Endothelial cell of umbilical vein (primary cell): ENCODE measurements at regions not wholly inside any gene's neighbourhood (a gene's known extent, or its start where the extent isn't known, plus 50 kb on each side); places are given as distances from the start of the nearest gene placed in this dataset.

ENCODE experiments used
- EZH2 ChIP-seq: IDR thresholded peaks from 2 replicates; pipeline ENCODE4 v1.6.1; 2012; ENCODE audit warnings: borderline replicate concordance, low read depth, mild to moderate bottlenecking, moderate library complexity, low read length, inconsistent platforms; ENCODE audit not compliant: severe bottlenecking
- GATA2 ChIP-seq: IDR thresholded peaks from 2 replicates; pipeline ENCODE4 v1.7.0; 2011; ENCODE audit warnings: low read depth, mild to moderate bottlenecking, moderate library complexity, mixed read lengths, low read length; ENCODE audit not compliant: insufficient read length, insufficient read depth
- MYC ChIP-seq: IDR thresholded peaks from one replicate; pipeline ENCODE4 v1.6.1; 2011; ENCODE audit warnings: mild to moderate bottlenecking, low read depth, low read length
- POLR2A ChIP-seq: IDR thresholded peaks from 2 replicates; pipeline ENCODE4 v1.6.1; 2012; ENCODE audit warnings: low read depth, mild to moderate bottlenecking, control low read depth, low read length
- POLR2AphosphoS5 ChIP-seq: IDR thresholded peaks from 2 replicates; pipeline ENCODE4 v1.6.1; 2012; ENCODE audit warnings: low read depth, mild to moderate bottlenecking, control low read depth, low read length, moderate library complexity; ENCODE audit not compliant: insufficient read depth
- TF ChIP-seq, protein P1 (sequence below), 2 donors: IDR thresholded peaks; 1 replicate in 1 of 2; 2 replicates in 1 of 2; pipeline ENCODE4 v1.5.1; 2011; ENCODE audit warnings: low read length in 2 of 2, mild to moderate bottlenecking in 2 of 2, moderate library complexity in 2 of 2, control low read depth in 1 of 2, inconsistent platforms in 1 of 2, low read depth in 1 of 2; ENCODE audit not compliant: insufficient read depth in 1 of 2; ENCODE audit errors: extremely low read depth in 1 of 2
- TF ChIP-seq, protein P2 (sequence below): IDR thresholded peaks from 2 replicates; pipeline ENCODE4 v1.6.1; 2011; ENCODE audit not compliant: insufficient read depth, insufficient read length

DNA sequence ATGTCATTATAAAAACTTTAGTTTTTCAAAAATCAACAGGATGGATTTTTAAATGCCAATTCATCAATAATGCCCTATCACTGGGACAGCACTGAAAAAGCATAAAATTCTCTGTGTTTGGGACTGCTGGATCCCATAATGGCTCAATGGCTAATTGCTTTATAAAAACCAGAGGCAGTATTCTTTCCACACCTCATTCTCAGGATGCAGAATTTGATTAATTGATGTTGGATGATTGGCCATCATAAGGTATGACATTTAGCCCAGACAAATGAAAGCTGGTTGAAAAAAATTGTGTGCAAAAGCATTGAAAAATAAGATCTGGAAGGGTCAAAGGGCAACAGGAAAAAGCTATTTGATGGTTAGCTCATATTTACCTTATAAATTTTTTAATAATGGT is 362.2 kb upstream of the SNX7 start:
- TF ChIP-seq POLR2AphosphoS5 (no peak), POLR2A (no peak), GATA2 (no peak), EZH2 (no peak), MYC (no peak)
- TF ChIP-seq, protein P1, sequence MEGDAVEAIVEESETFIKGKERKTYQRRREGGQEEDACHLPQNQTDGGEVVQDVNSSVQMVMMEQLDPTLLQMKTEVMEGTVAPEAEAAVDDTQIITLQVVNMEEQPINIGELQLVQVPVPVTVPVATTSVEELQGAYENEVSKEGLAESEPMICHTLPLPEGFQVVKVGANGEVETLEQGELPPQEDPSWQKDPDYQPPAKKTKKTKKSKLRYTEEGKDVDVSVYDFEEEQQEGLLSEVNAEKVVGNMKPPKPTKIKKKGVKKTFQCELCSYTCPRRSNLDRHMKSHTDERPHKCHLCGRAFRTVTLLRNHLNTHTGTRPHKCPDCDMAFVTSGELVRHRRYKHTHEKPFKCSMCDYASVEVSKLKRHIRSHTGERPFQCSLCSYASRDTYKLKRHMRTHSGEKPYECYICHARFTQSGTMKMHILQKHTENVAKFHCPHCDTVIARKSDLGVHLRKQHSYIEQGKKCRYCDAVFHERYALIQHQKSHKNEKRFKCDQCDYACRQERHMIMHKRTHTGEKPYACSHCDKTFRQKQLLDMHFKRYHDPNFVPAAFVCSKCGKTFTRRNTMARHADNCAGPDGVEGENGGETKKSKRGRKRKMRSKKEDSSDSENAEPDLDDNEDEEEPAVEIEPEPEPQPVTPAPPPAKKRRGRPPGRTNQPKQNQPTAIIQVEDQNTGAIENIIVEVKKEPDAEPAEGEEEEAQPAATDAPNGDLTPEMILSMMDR (IDR thresholded peaks at IDR 0.05; ENCODE audit: extremely low read depth in 1 of 2, insufficient read depth in 1 of 2, low read depth in 1 of 2, low read length in 2 of 2) = no peak
- TF ChIP-seq, protein P2, sequence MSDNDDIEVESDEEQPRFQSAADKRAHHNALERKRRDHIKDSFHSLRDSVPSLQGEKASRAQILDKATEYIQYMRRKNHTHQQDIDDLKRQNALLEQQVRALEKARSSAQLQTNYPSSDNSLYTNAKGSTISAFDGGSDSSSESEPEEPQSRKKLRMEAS = no peak
